ENCODE measurements at regions not wholly inside any gene's neighbourhood (a gene's known extent, or its start where the extent isn't known, plus 50 kb on each side); places are given as distances from the start of the nearest gene placed in this dataset.

DNA sequence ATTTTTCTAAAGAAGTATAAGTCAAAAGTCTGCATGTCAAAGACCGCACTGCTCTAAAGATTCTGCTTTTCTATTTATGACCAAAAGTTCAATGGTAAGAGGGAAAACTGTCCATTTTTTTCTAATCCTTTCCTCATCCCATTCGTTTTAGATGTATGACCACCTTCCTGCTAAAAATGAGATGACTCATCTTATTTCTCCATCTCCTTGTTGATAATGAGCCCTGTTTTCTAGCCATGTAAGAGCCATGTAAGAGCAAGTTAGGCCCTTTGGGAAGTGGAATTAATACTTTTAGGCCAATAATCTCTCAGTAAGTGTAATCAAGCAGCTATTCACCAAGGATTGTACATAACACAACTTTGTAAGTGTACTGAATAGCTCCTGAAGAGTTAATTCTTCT is 475.6 kb upstream of the B3GALT2 start:
- Histone ChIP-seq H3K36me3 (replicated peaks; ENCODE audit: insufficient read depth, low read depth) (no peaks in the 10 kb centered on the region), H2AFZ (no peak overlapping the region), H3K27ac (no peak overlapping the region), H3K4me3 (no peak overlapping the region), H3K79me2 (no peaks in the 10 kb centered on the region), H3K27me3 (no peaks in the 10 kb centered on the region), H3K4me1 (ENCODE audit: insufficient read depth) (no peaks in the 10 kb centered on the region), H3K9me3 (ENCODE audit: low read depth) (no peaks in the 10 kb centered on the region), H4K20me1 (ENCODE audit: insufficient read depth, poor library complexity, severe bottlenecking) (no peaks in the 10 kb centered on the region), H3K9me2 (replicated peaks; ENCODE audit: insufficient read depth) (no peaks in the 10 kb centered on the region), H3K4me2 (no peak overlapping the region)
- WGBS (ENCODE audit: low lambda C conversion rate, missing lambda C conversion rate), result 87% methylated on average over 2 of the region's 2 CpGs
- TF ChIP-seq EZH2 (IDR thresholded peaks at IDR 0.05; ENCODE audit: borderline replicate concordance) (no peak), EZH2phosphoT487 (IDR thresholded peaks at IDR 0.05; ENCODE audit: low read depth, severe bottlenecking, unreplicated experiment) (no peak)
- TF ChIP-seq, protein P1, sequence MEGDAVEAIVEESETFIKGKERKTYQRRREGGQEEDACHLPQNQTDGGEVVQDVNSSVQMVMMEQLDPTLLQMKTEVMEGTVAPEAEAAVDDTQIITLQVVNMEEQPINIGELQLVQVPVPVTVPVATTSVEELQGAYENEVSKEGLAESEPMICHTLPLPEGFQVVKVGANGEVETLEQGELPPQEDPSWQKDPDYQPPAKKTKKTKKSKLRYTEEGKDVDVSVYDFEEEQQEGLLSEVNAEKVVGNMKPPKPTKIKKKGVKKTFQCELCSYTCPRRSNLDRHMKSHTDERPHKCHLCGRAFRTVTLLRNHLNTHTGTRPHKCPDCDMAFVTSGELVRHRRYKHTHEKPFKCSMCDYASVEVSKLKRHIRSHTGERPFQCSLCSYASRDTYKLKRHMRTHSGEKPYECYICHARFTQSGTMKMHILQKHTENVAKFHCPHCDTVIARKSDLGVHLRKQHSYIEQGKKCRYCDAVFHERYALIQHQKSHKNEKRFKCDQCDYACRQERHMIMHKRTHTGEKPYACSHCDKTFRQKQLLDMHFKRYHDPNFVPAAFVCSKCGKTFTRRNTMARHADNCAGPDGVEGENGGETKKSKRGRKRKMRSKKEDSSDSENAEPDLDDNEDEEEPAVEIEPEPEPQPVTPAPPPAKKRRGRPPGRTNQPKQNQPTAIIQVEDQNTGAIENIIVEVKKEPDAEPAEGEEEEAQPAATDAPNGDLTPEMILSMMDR (IDR thresholded peaks at IDR 0.05; ENCODE audit: poor library complexity), result no peak
- DNase-seq (ENCODE audit: low spot score), result no peak

DNA sequence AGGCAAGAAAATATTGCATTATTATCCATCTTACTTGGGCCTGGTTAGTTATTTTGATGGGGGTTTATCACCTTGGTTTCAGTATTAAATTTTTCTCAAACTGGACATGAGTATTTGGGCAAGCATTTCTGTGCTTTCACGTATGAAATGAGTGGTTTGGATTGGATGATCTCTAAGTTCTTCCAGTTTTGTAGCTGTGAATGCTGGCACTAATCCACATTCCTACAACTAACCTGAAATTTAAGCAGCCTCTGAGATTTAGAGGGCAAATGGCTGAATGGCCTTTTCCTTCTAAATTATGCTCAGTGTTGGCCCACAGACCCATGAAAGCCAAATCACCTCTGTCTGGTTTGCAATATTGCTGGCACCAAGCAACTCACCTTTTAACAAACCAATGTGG is 475.0 kb upstream of the B3GALT2 start:
- H3K4me1 ChIP-seq (ENCODE audit: insufficient read depth), result no peaks in the 10 kb centered on the region
- H2AFZ ChIP-seq, result no peak overlapping the region
- 81% methylated on average over 1 of the region's 1 CpG for WGBS (ENCODE audit: low lambda C conversion rate, missing lambda C conversion rate)
- TF ChIP-seq EZH2phosphoT487 (IDR thresholded peaks at IDR 0.05; ENCODE audit: low read depth, severe bottlenecking, unreplicated experiment), result no peak
- TF ChIP-seq, protein P1 (IDR thresholded peaks at IDR 0.05; ENCODE audit: poor library complexity), result no peak
- TF ChIP-seq EZH2 (IDR thresholded peaks at IDR 0.05; ENCODE audit: borderline replicate concordance), result no peak
- no peak overlapping the region for H3K4me2 ChIP-seq
- H3K36me3 ChIP-seq (replicated peaks; ENCODE audit: insufficient read depth, low read depth), result no peaks in the 10 kb centered on the region
- no peak overlapping the region for H3K27ac ChIP-seq
- H3K4me3 ChIP-seq, result no peak overlapping the region
- no peak for DNase-seq (ENCODE audit: low spot score)
- H3K79me2 ChIP-seq, result no peaks in the 10 kb centered on the region
- H3K27me3 ChIP-seq, result no peaks in the 10 kb centered on the region
- no peaks in the 10 kb centered on the region for H3K9me2 ChIP-seq (replicated peaks; ENCODE audit: insufficient read depth)
- no peaks in the 10 kb centered on the region for H3K9me3 ChIP-seq (ENCODE audit: low read depth)
- H4K20me1 ChIP-seq (ENCODE audit: insufficient read depth, poor library complexity, severe bottlenecking), result no peaks in the 10 kb centered on the region

DNA sequence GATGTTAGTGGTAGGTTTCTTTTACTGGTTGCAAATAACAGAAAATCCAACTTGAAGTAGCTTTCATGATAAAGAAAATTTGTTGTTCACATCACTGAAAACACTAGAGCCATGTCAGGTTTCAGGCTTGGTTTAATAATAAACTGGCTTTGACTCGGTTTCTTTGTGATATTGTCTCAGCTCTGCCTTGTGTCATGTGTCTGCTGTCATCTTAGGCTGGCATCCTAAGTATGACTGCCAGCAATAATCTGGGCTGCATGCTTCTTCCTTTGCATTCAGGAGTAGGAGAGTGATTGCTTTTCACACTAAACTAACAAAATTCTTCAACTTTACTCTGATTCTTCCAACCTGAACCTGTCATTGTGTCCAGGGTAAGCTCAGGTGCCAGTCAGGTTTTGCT is 474.0 kb upstream of the B3GALT2 start:
- no peak for TF ChIP-seq EZH2phosphoT487 (IDR thresholded peaks at IDR 0.05; ENCODE audit: low read depth, severe bottlenecking, unreplicated experiment)
- TF ChIP-seq, protein P1 (IDR thresholded peaks at IDR 0.05; ENCODE audit: poor library complexity), result no peak
- TF ChIP-seq EZH2 (IDR thresholded peaks at IDR 0.05; ENCODE audit: borderline replicate concordance), result no peak
- Histone ChIP-seq H3K4me3 (no peak overlapping the region), H3K36me3 (replicated peaks; ENCODE audit: insufficient read depth, low read depth) (no peaks in the 10 kb centered on the region), H3K27ac (no peak overlapping the region), H3K9me2 (replicated peaks; ENCODE audit: insufficient read depth) (no peaks in the 10 kb centered on the region), H2AFZ (no peak overlapping the region), H4K20me1 (ENCODE audit: insufficient read depth, poor library complexity, severe bottlenecking) (no peaks in the 10 kb centered on the region), H3K79me2 (no peaks in the 10 kb centered on the region), H3K9me3 (ENCODE audit: low read depth) (no peaks in the 10 kb centered on the region), H3K4me2 (no peak overlapping the region), H3K4me1 (ENCODE audit: insufficient read depth) (no peaks in the 10 kb centered on the region), H3K27me3 (no peaks in the 10 kb centered on the region)
- WGBS (ENCODE audit: low lambda C conversion rate, missing lambda C conversion rate), result 86% methylated on average over 1 of the region's 1 CpG
- no peak for DNase-seq (ENCODE audit: low spot score)

DNA sequence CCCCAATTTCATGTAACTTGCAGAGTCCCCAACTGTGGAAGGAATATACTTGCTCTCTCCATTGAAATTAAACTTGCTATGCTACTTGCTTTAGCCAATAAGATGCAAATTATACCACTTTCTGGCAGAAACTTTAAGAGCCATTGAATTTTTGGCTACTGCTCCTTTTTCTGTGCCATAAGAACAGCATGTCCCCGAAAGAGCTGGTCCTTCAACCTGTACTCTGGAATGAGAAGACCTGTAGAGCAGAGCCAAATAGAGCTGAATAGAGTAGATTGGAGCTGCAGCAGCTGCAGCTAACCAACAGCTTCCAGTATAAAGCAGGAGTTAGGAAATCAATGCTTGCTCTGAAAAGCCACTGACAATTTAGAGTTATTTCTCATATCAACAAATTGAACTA is 472.3 kb upstream of the B3GALT2 start:
- Histone ChIP-seq H3K4me2 (no peak overlapping the region), H3K27ac (no peak overlapping the region), H3K9me2 (replicated peaks; ENCODE audit: insufficient read depth) (no peaks in the 10 kb centered on the region), H2AFZ (no peak overlapping the region), H3K9me3 (ENCODE audit: low read depth) (no peaks in the 10 kb centered on the region), H3K4me1 (ENCODE audit: insufficient read depth) (no peaks in the 10 kb centered on the region), H4K20me1 (ENCODE audit: insufficient read depth, poor library complexity, severe bottlenecking) (no peaks in the 10 kb centered on the region), H3K4me3 (no peak overlapping the region), H3K27me3 (no peaks in the 10 kb centered on the region), H3K36me3 (replicated peaks; ENCODE audit: insufficient read depth, low read depth) (no peaks in the 10 kb centered on the region), H3K79me2 (no peaks in the 10 kb centered on the region)
- TF ChIP-seq EZH2phosphoT487 (IDR thresholded peaks at IDR 0.05; ENCODE audit: low read depth, severe bottlenecking, unreplicated experiment) (no peak), EZH2 (IDR thresholded peaks at IDR 0.05; ENCODE audit: borderline replicate concordance) (no peak)
- TF ChIP-seq, protein P1 (IDR thresholded peaks at IDR 0.05; ENCODE audit: poor library complexity), result no peak
- 91% methylated on average over 1 of the region's 1 CpG for WGBS (ENCODE audit: low lambda C conversion rate, missing lambda C conversion rate)
- DNase-seq (ENCODE audit: low spot score), result no peak
